ENCODE measurements at regions not wholly inside any gene's neighbourhood (a gene's known extent, or its start where the extent isn't known, plus 50 kb on each side); places are given as distances from the start of the nearest gene placed in this dataset.

GRCh38 chr3:157815739-157816138 is 290.5 kb downstream of the SHOX2 start:
- Mint-ChIP-seq H3K27ac (ENCODE audit: unreplicated experiment) (no peak overlapping the region), H3K4me1 (ENCODE audit: low read depth) (no peaks in the 10 kb centered on the region), H3K36me3 (ENCODE audit: low read depth) (no peaks in the 10 kb centered on the region), H3K27me3 (ENCODE audit: low read depth) (peaks cover 9% of the 10 kb centered on the region), H3K9me3 (ENCODE audit: low read depth) (no peaks in the 10 kb centered on the region), H3K4me3 (ENCODE audit: unreplicated experiment) (no peak overlapping the region)
- DNase-seq (ENCODE audit: low spot score) = no peak
- TF ChIP-seq, protein P1, sequence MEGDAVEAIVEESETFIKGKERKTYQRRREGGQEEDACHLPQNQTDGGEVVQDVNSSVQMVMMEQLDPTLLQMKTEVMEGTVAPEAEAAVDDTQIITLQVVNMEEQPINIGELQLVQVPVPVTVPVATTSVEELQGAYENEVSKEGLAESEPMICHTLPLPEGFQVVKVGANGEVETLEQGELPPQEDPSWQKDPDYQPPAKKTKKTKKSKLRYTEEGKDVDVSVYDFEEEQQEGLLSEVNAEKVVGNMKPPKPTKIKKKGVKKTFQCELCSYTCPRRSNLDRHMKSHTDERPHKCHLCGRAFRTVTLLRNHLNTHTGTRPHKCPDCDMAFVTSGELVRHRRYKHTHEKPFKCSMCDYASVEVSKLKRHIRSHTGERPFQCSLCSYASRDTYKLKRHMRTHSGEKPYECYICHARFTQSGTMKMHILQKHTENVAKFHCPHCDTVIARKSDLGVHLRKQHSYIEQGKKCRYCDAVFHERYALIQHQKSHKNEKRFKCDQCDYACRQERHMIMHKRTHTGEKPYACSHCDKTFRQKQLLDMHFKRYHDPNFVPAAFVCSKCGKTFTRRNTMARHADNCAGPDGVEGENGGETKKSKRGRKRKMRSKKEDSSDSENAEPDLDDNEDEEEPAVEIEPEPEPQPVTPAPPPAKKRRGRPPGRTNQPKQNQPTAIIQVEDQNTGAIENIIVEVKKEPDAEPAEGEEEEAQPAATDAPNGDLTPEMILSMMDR (IDR thresholded peaks at IDR 0.05) = no peak

DNA sequence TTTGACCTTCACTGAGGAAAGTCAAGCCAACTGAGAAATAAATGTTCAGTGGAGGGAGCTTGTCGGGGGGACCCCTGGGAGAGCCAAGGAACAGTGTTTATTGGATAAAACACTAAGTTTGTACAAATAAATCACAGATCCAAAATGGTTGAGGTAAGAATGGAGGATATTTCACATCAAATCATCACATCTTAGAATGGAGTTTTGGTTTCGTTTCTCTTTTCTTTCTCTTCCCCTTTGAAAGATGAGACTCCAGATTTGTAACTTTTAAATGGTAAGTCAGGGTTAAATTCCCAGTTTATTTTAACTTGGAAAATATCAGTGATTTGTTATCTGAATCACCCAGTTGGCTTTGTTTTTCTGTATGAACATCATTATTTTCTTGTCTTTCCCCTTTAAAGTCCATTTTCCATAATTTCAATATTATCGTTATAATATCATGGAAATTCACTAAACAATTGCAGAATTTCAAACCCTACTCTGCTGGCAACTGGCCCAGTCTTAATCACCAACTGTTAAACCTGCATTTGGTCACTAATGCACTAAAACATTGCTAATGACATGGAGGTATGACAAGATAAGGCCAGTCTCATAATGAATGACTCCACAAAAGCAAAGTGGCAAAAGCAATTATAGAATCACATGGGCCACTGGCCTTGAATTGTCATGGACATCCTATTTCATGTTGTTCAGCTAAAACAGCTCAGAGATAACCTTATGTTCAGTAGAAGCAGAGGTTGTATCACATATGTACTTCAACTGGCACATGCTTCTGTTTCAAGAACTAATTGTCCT is 295.1 kb downstream of the SHOX2 start:
- TF ChIP-seq, protein P1 (IDR thresholded peaks at IDR 0.05) = no peak
- Mint-ChIP-seq H3K36me3 (ENCODE audit: low read depth) (no peaks in the 10 kb centered on the region), H3K27me3 (ENCODE audit: low read depth) (peaks cover 2% of the 10 kb centered on the region), H3K9me3 (ENCODE audit: low read depth) (no peaks in the 10 kb centered on the region), H3K27ac (ENCODE audit: unreplicated experiment) (no peak overlapping the region), H3K4me3 (ENCODE audit: unreplicated experiment) (no peak overlapping the region), H3K4me1 (ENCODE audit: low read depth) (no peaks in the 10 kb centered on the region)
- no peak for DNase-seq (ENCODE audit: low spot score)

GRCh38 chr3:157807280-157807679 is 298.9 kb downstream of the SHOX2 start:
- Mint-ChIP-seq H3K27ac (ENCODE audit: unreplicated experiment) (no peak overlapping the region), H3K4me1 (ENCODE audit: low read depth) (no peaks in the 10 kb centered on the region), H3K36me3 (ENCODE audit: low read depth) (peaks cover 5% of the 10 kb centered on the region), H3K9me3 (ENCODE audit: low read depth) (peaks cover 8% of the 10 kb centered on the region), H3K4me3 (ENCODE audit: unreplicated experiment) (no peak overlapping the region), H3K27me3 (ENCODE audit: low read depth) (peaks cover 21% of the 10 kb centered on the region)
- no peak for DNase-seq (ENCODE audit: low spot score)
- TF ChIP-seq, protein P1 (IDR thresholded peaks at IDR 0.05) = no peak

GRCh38 chr3:157805538-157805937 is 300.7 kb downstream of the SHOX2 start:
- Mint-ChIP-seq H3K4me3 (ENCODE audit: unreplicated experiment) (no peak overlapping the region), H3K27me3 (ENCODE audit: low read depth) (peaks cover 27% of the 10 kb centered on the region), H3K9me3 (ENCODE audit: low read depth) (peaks cover 25% of the 10 kb centered on the region), H3K4me1 (ENCODE audit: low read depth) (no peaks in the 10 kb centered on the region), H3K36me3 (ENCODE audit: low read depth) (peaks cover 11% of the 10 kb centered on the region), H3K27ac (ENCODE audit: unreplicated experiment) (no peak overlapping the region)
- no peak for DNase-seq (ENCODE audit: low spot score)
- TF ChIP-seq, protein P1 (IDR thresholded peaks at IDR 0.05) = no peak

GRCh38 chr3:157794771-157795170 is 291.6 kb upstream of the VEPH1 start:
- DNase-seq (ENCODE audit: low spot score) = no peak
- H3K9me3 Mint-ChIP-seq (ENCODE audit: low read depth) = peaks cover 5% of the 10 kb centered on the region
- no peak overlapping the region for H3K27ac Mint-ChIP-seq (ENCODE audit: unreplicated experiment)
- peaks cover 14% of the 10 kb centered on the region for H3K4me1 Mint-ChIP-seq (ENCODE audit: low read depth)
- peaks cover 2% of the 10 kb centered on the region for H3K36me3 Mint-ChIP-seq (ENCODE audit: low read depth)
- no peaks in the 10 kb centered on the region for H3K27me3 Mint-ChIP-seq (ENCODE audit: low read depth)
- TF ChIP-seq, protein P1 (IDR thresholded peaks at IDR 0.05) = no peak
- H3K4me3 Mint-ChIP-seq (ENCODE audit: unreplicated experiment) = no peak overlapping the region
